ENCODE measurements at regions not wholly inside any gene's neighbourhood (a gene's known extent, or its start where the extent isn't known, plus 50 kb on each side); places are given as distances from the start of the nearest gene placed in this dataset.

DNA sequence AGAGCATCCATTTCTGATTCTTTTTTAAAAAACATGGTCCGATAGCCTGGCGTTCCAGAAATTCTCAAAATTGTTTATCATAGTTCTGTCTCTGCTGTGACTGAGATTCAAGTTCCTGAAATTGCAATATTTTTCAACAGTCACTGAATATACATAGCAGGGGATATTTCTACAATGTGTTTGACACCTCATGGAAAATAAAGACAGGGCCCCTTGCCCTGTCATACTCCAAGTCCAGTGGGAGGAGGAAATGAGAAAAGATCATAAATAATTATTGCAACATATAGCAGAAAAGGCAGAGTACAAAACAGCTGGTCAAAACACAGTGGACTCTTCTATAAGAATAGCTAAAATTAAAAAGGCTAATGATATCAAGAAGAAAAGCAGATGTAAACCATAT, 234.8 kb upstream of the SPTLC3 start:
- DNase-seq = no peak

GRCh38 chr20:12775041-12775440, 233.7 kb upstream of the SPTLC3 start:
- WGBS, 5 donors = 75 to 88% (median 82%) methylated on average over 5 of the region's 5 CpGs
- Histone ChIP-seq H3K9me3 (peaks cover 0 to 5% (median 1%) of the 10 kb centered on the region in 8 donors), H3K36me3 (no peaks in the 10 kb centered on the region), H3K4me1 (no peaks in the 10 kb centered on the region), H3K4me3 (no peak overlapping the region), H3K27me3 (replicated peaks in 1 of 7) (no peaks in the 10 kb centered on the region), H3K27ac (no peak overlapping the region)
- intact Hi-C loops (cut with DNase I; ENCODE audit: low total_unique reads) = no loop called here
- no peak for TF ChIP-seq POLR2A (IDR thresholded peaks at IDR 0.05)
- TF ChIP-seq, protein P1, sequence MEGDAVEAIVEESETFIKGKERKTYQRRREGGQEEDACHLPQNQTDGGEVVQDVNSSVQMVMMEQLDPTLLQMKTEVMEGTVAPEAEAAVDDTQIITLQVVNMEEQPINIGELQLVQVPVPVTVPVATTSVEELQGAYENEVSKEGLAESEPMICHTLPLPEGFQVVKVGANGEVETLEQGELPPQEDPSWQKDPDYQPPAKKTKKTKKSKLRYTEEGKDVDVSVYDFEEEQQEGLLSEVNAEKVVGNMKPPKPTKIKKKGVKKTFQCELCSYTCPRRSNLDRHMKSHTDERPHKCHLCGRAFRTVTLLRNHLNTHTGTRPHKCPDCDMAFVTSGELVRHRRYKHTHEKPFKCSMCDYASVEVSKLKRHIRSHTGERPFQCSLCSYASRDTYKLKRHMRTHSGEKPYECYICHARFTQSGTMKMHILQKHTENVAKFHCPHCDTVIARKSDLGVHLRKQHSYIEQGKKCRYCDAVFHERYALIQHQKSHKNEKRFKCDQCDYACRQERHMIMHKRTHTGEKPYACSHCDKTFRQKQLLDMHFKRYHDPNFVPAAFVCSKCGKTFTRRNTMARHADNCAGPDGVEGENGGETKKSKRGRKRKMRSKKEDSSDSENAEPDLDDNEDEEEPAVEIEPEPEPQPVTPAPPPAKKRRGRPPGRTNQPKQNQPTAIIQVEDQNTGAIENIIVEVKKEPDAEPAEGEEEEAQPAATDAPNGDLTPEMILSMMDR (IDR thresholded peaks at IDR 0.05 in 8 of 11, conservative IDR thresholded peaks at IDR 0.05 in 3 of 11) = no peak
- TF ChIP-seq POLR2AphosphoS5 (IDR thresholded peaks at IDR 0.05) = no peak
- no peak for DNase-seq

More for the DNA sequence above, 234.8 kb upstream of the SPTLC3 start:
- TF ChIP-seq, protein P1 (IDR thresholded peaks at IDR 0.05 in 8 of 11, conservative IDR thresholded peaks at IDR 0.05 in 3 of 11) = no peak
- no peak for TF ChIP-seq POLR2AphosphoS5 (IDR thresholded peaks at IDR 0.05)
- no peak overlapping the region for H3K27ac ChIP-seq
- intact Hi-C loops (cut with DNase I; ENCODE audit: low total_unique reads) = no loop called here
- no peaks in the 10 kb centered on the region for H3K4me1 ChIP-seq
- WGBS, 5 donors = 81 to 94% (median 89%) methylated on average over 2 of the region's 2 CpGs
- H3K36me3 ChIP-seq = no peaks in the 10 kb centered on the region
- H3K9me3 ChIP-seq = peaks cover 0 to 8% (median 2%) of the 10 kb centered on the region in 8 donors
- H3K27me3 ChIP-seq (replicated peaks in 1 of 7) = no peaks in the 10 kb centered on the region
- H3K4me3 ChIP-seq = no peak overlapping the region

- H3K27ac ChIP-seq = no peak overlapping the region
- no peak for DNase-seq
- no peaks in the 10 kb centered on the region for H3K36me3 ChIP-seq
- no peak overlapping the region for H3K4me3 ChIP-seq
- H3K4me1 ChIP-seq = no peaks in the 10 kb centered on the region
- TF ChIP-seq POLR2AphosphoS5 (IDR thresholded peaks at IDR 0.05) (no peak), POLR2A (IDR thresholded peaks at IDR 0.05) (no peak)
- TF ChIP-seq, protein P1 (IDR thresholded peaks at IDR 0.05 in 8 of 11, conservative IDR thresholded peaks at IDR 0.05 in 3 of 11) = no peak
- 88 to 97% (median 91%) methylated on average over 5 of the region's 5 CpGs for WGBS, 5 donors
- intact Hi-C loops (cut with DNase I; ENCODE audit: low total_unique reads) = no loop called here
- H3K27me3 ChIP-seq (replicated peaks in 1 of 7) = no peaks in the 10 kb centered on the region
- H3K9me3 ChIP-seq = peaks cover 0 to 5% (median 0%) of the 10 kb centered on the region in 8 donors
Observed at GRCh38 chr20:12777016-12777415, 231.8 kb upstream of the SPTLC3 start.

DNA sequence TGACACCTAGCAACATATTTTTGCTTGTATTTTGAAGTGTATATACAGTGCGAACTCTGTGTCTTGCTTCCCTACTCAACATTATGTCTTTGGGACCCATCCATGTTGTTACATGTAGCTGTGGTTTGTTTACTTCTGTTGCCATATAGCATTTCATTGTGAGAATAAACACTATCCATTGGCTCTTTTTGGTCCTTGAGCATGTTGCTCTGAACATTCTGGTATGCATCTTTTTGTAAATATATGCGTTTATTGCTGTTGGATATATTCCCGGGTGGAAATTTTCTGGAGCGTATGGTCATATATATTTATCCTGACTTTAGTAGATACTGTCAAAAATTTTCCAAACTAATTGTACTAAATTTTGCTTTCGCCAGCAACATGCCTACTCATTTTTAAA, 222.5 kb upstream of the SPTLC3 start:
- 84 to 96% (median 92%) methylated on average over 5 of the region's 5 CpGs for WGBS, 5 donors
- TF ChIP-seq POLR2A (IDR thresholded peaks at IDR 0.05) (no peak), POLR2AphosphoS5 (IDR thresholded peaks at IDR 0.05) (no peak)
- TF ChIP-seq, protein P1 (IDR thresholded peaks at IDR 0.05 in 8 of 11, conservative IDR thresholded peaks at IDR 0.05 in 3 of 11) = no peak
- Histone ChIP-seq H3K4me3 (no peak overlapping the region), H3K27me3 (replicated peaks in 1 of 7) (no peaks in the 10 kb centered on the region), H3K9me3 (no peaks in the 10 kb centered on the region), H3K36me3 (no peaks in the 10 kb centered on the region), H3K27ac (no peak overlapping the region), H3K4me1 (no peaks in the 10 kb centered on the region)
- intact Hi-C loops (cut with DNase I; ENCODE audit: low total_unique reads) = no loop called here
- no peak for DNase-seq
